ENCODE measurements at regions not wholly inside any gene's neighbourhood (a gene's known extent, or its start where the extent isn't known, plus 50 kb on each side); places are given as distances from the start of the nearest gene placed in this dataset.
A peak's percentile ranks its signal among the peaks of the same experiment; 100 is the strongest.

DNA sequence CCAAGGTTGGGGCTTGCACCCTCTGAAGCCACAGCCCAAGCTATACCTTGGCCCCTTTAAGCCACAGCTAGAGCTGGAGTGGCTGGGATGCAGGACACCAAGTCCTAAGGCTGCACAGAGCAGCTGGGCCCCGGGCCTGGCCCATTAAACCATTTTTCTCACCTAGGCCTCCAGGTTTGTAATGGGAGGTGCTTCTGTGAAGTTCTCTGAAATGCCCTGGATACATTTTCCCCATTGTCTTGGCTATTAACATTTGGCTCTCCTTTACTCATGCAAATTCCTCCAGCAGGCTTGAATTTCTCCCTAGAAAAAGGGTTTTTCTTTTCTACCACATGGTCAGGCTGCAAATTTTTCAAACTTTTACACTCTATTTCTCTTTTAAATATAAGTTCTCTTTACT, 93.8 kb upstream of the FGF14 start:
- Histone ChIP-seq H3K27me3 (ENCODE audit: control insufficient read depth in 3 of 3, insufficient read depth in 3 of 3, low read length in 3 of 3) (no peaks in the 10 kb centered on the region), H3K36me3 (ENCODE audit: control insufficient read depth in 3 of 3, insufficient read depth in 2 of 3, low read depth in 1 of 3, low read length in 3 of 3) (no peaks in the 10 kb centered on the region), H3K9me3 (ENCODE audit: control insufficient read depth in 2 of 2, insufficient read depth in 1 of 2, low read depth in 1 of 2, low read length in 1 of 2) (no peaks in the 10 kb centered on the region), H3K27ac (ENCODE audit: low read depth in 1 of 3, low read length in 2 of 3) (no peak overlapping the region), H3K4me3 (ENCODE audit: low read depth in 1 of 3, low read length in 3 of 3) (no peak overlapping the region), H3K4me1 (ENCODE audit: control insufficient read depth in 3 of 3, insufficient read depth in 2 of 3, low read depth in 1 of 3, low read length in 2 of 3) (no peaks in the 10 kb centered on the region)
- WGBS, 3 donors: 6 to 30% (median 29%) methylated on average over 1 of the region's 1 CpG
- FAIRE-seq (no peak), DNase-seq (no peak)

GRCh38 chr13:102487330-102487729, 85.5 kb upstream of the FGF14 start:
- Histone ChIP-seq H3K4me1 (ENCODE audit: control insufficient read depth in 3 of 3, insufficient read depth in 2 of 3, low read depth in 1 of 3, low read length in 2 of 3) (no peaks in the 10 kb centered on the region), H3K9me3 (ENCODE audit: control insufficient read depth in 2 of 2, insufficient read depth in 1 of 2, low read depth in 1 of 2, low read length in 1 of 2) (no peaks in the 10 kb centered on the region), H3K27ac (ENCODE audit: low read depth in 1 of 3, low read length in 2 of 3) (no peak overlapping the region), H3K4me3 (ENCODE audit: low read depth in 1 of 3, low read length in 3 of 3) (no peak overlapping the region), H3K36me3 (ENCODE audit: control insufficient read depth in 3 of 3, insufficient read depth in 2 of 3, low read depth in 1 of 3, low read length in 3 of 3) (no peaks in the 10 kb centered on the region), H3K27me3 (ENCODE audit: control insufficient read depth in 3 of 3, insufficient read depth in 3 of 3, low read length in 3 of 3) (no peaks in the 10 kb centered on the region)
- FAIRE-seq (no peak), DNase-seq (no peak)
- 15 to 35% (median 20%) methylated on average over 2 of the region's 2 CpGs for WGBS, 3 donors

GRCh38 chr13:102484329-102484728, 82.5 kb upstream of the FGF14 start:
- DNase-seq (no peak), FAIRE-seq (no peak)
- no peak overlapping the region for H3K4me3 ChIP-seq (ENCODE audit: low read depth in 1 of 3, low read length in 3 of 3)
- H3K36me3 ChIP-seq (ENCODE audit: control insufficient read depth in 3 of 3, insufficient read depth in 2 of 3, low read depth in 1 of 3, low read length in 3 of 3): no peaks in the 10 kb centered on the region
- no peak overlapping the region for H3K27ac ChIP-seq (ENCODE audit: low read depth in 1 of 3, low read length in 2 of 3)
- WGBS, 3 donors: 39 to 49% (median 41%) methylated on average over 2 of the region's 2 CpGs
- H3K9me3 ChIP-seq (ENCODE audit: control insufficient read depth in 2 of 2, insufficient read depth in 1 of 2, low read depth in 1 of 2, low read length in 1 of 2): no peaks in the 10 kb centered on the region
- H3K27me3 ChIP-seq (ENCODE audit: control insufficient read depth in 3 of 3, insufficient read depth in 3 of 3, low read length in 3 of 3): no peaks in the 10 kb centered on the region
- H3K4me1 ChIP-seq (ENCODE audit: control insufficient read depth in 3 of 3, insufficient read depth in 2 of 3, low read depth in 1 of 3, low read length in 2 of 3): no peaks in the 10 kb centered on the region

DNA sequence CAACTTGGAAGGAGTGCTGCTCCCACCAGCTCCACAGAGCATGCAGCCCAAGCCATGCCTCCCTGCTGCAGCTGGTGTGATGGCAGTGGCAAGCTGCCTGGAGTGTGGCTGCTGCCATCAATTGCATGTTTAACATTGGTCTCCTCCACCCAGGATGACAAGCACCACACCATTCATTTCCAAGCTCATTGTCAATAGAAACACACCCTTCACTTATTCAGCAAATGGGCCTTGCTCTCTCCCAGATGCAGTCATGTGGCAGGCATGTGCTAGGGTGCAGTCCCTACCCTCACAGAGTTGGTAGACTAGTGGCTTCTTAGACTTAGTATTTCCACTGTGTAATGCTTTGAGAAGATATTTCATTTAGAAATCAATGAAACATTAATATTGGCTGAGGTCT, 70.8 kb upstream of the FGF14 start:
- Histone ChIP-seq H3K9me3 (ENCODE audit: control insufficient read depth in 2 of 2, insufficient read depth in 1 of 2, low read depth in 1 of 2, low read length in 1 of 2) (no peaks in the 10 kb centered on the region), H3K4me1 (ENCODE audit: control insufficient read depth in 3 of 3, insufficient read depth in 2 of 3, low read depth in 1 of 3, low read length in 2 of 3) (no peaks in the 10 kb centered on the region), H3K36me3 (ENCODE audit: control insufficient read depth in 3 of 3, insufficient read depth in 2 of 3, low read depth in 1 of 3, low read length in 3 of 3) (no peaks in the 10 kb centered on the region), H3K4me3 (ENCODE audit: low read depth in 1 of 3, low read length in 3 of 3) (no peak overlapping the region), H3K27ac (ENCODE audit: low read depth in 1 of 3, low read length in 2 of 3) (no peak overlapping the region), H3K27me3 (ENCODE audit: control insufficient read depth in 3 of 3, insufficient read depth in 3 of 3, low read length in 3 of 3) (no peaks in the 10 kb centered on the region)
- FAIRE-seq: no peak
- DNase-seq: no peak

- Histone ChIP-seq H3K27ac (ENCODE audit: low read depth in 1 of 3, low read length in 2 of 3) (no peak overlapping the region), H3K27me3 (ENCODE audit: control insufficient read depth in 3 of 3, insufficient read depth in 3 of 3, low read length in 3 of 3) (no peaks in the 10 kb centered on the region), H3K4me1 (ENCODE audit: control insufficient read depth in 3 of 3, insufficient read depth in 2 of 3, low read depth in 1 of 3, low read length in 2 of 3) (no peaks in the 10 kb centered on the region), H3K9me3 (ENCODE audit: control insufficient read depth in 2 of 2, insufficient read depth in 1 of 2, low read depth in 1 of 2, low read length in 1 of 2) (no peaks in the 10 kb centered on the region), H3K4me3 (ENCODE audit: low read depth in 1 of 3, low read length in 3 of 3) (no peak overlapping the region), H3K36me3 (ENCODE audit: control insufficient read depth in 3 of 3, insufficient read depth in 2 of 3, low read depth in 1 of 3, low read length in 3 of 3) (no peaks in the 10 kb centered on the region)
- FAIRE-seq (no peak), DNase-seq (no peak)
- WGBS, 3 donors: 51 to 53% (median 52%) methylated on average over 3 of the region's 3 CpGs
These were observed 68.6 kb upstream of the FGF14 start for GRCh38 chr13:102470283-102470917.

- Histone ChIP-seq H3K27me3 (ENCODE audit: control insufficient read depth in 3 of 3, insufficient read depth in 3 of 3, low read length in 3 of 3) (no peaks in the 10 kb centered on the region), H3K4me1 (ENCODE audit: control insufficient read depth in 3 of 3, insufficient read depth in 2 of 3, low read depth in 1 of 3, low read length in 2 of 3) (no peaks in the 10 kb centered on the region), H3K4me3 (ENCODE audit: low read depth in 1 of 3, low read length in 3 of 3) (no peak overlapping the region), H3K36me3 (ENCODE audit: control insufficient read depth in 3 of 3, insufficient read depth in 2 of 3, low read depth in 1 of 3, low read length in 3 of 3) (no peaks in the 10 kb centered on the region), H3K27ac (ENCODE audit: low read depth in 1 of 3, low read length in 2 of 3) (no peak overlapping the region), H3K9me3 (ENCODE audit: control insufficient read depth in 2 of 2, insufficient read depth in 1 of 2, low read depth in 1 of 2, low read length in 1 of 2) (no peaks in the 10 kb centered on the region)
- DNase-seq (peak in 1 of 2 donors; percentile 8), FAIRE-seq (no peak)
- WGBS, 3 donors: 53 to 67% (median 59%) methylated on average over 3 of the region's 3 CpGs
These were observed 64.9 kb upstream of the FGF14 start for GRCh38 chr13:102466610-102467190.

DNA sequence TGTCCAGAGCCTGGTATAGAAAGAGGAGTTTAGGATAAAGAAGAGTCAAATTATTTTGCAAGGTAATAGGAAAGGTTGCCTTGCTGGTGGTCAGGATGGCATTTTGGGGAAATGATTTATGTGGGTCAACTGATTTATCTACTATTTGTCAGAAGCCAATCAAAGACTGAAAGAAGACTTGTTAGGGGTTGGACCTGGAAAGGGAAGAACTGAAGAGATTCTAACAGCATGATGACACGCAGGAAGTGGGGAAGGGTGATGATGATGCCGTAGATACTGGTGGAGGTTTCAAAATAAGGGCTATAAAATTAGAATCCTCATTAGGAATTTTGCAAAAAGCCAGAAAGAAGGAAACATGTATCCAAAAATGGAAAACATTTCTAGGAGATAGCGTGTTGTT, 60.7 kb upstream of the FGF14 start:
- no peak for DNase-seq
- H3K27me3 ChIP-seq (ENCODE audit: control insufficient read depth in 3 of 3, insufficient read depth in 3 of 3, low read length in 3 of 3): no peaks in the 10 kb centered on the region
- 82 to 85% (median 82%) methylated on average over 3 of the region's 3 CpGs for WGBS, 3 donors
- H3K9me3 ChIP-seq (ENCODE audit: control insufficient read depth in 2 of 2, insufficient read depth in 1 of 2, low read depth in 1 of 2, low read length in 1 of 2): no peaks in the 10 kb centered on the region
- no peaks in the 10 kb centered on the region for H3K36me3 ChIP-seq (ENCODE audit: control insufficient read depth in 3 of 3, insufficient read depth in 2 of 3, low read depth in 1 of 3, low read length in 3 of 3)
- H3K27ac ChIP-seq (ENCODE audit: low read depth in 1 of 3, low read length in 2 of 3): no peak overlapping the region
- no peak overlapping the region for H3K4me3 ChIP-seq (ENCODE audit: low read depth in 1 of 3, low read length in 3 of 3)
- no peaks in the 10 kb centered on the region for H3K4me1 ChIP-seq (ENCODE audit: control insufficient read depth in 3 of 3, insufficient read depth in 2 of 3, low read depth in 1 of 3, low read length in 2 of 3)
- no peak for FAIRE-seq

DNA sequence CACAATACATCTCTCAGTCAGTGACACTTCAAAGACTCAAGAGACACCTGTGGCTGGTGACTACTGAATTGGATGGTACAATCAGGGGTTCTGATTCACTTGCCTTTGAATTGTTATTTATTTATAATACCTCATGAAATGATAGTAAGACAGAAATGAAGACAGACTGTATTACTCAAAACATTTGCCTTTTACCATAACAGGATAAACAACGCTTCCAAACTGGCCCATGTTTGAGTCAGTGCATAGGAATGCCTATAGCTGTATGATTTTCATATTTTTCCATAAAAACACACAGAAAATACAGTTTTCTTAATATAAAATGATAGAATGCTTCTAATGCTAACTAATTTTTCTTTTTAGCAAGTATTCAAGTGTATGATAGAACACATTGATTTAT, 59.5 kb upstream of the FGF14 start:
- H3K27me3 ChIP-seq (ENCODE audit: control insufficient read depth in 3 of 3, insufficient read depth in 3 of 3, low read length in 3 of 3): no peaks in the 10 kb centered on the region
- DNase-seq (no peak), FAIRE-seq (no peak)
- 63 to 72% (median 69%) methylated on average over 1 of the region's 1 CpG for WGBS, 3 donors
- H3K4me1 ChIP-seq (ENCODE audit: control insufficient read depth in 3 of 3, insufficient read depth in 2 of 3, low read depth in 1 of 3, low read length in 2 of 3): no peaks in the 10 kb centered on the region
- no peaks in the 10 kb centered on the region for H3K9me3 ChIP-seq (ENCODE audit: control insufficient read depth in 2 of 2, insufficient read depth in 1 of 2, low read depth in 1 of 2, low read length in 1 of 2)
- H3K27ac ChIP-seq (ENCODE audit: low read depth in 1 of 3, low read length in 2 of 3): no peak overlapping the region
- no peaks in the 10 kb centered on the region for H3K36me3 ChIP-seq (ENCODE audit: control insufficient read depth in 3 of 3, insufficient read depth in 2 of 3, low read depth in 1 of 3, low read length in 3 of 3)
- H3K4me3 ChIP-seq (ENCODE audit: low read depth in 1 of 3, low read length in 3 of 3): no peak overlapping the region

DNA sequence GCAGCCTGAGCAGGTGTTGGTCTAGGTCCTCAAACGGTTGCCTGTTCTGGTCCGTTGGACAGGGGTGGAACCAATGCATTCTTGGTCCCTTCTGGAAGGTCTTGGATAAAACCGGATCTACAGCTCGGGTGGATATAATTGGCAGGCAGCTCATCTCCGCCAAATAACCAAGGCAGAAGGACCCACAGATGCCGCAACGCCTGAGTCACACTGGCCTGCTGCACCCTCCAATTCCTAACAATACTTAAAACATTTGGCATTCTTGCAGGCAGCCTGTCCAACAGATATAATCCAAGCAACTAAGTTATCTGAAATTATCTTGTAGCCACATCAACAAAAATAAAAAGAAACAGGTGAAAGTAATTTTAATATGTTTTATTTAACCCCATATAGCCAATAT, 59.0 kb upstream of the FGF14 start:
- Histone ChIP-seq H3K36me3 (ENCODE audit: control insufficient read depth in 3 of 3, insufficient read depth in 2 of 3, low read depth in 1 of 3, low read length in 3 of 3) (no peaks in the 10 kb centered on the region), H3K27me3 (ENCODE audit: control insufficient read depth in 3 of 3, insufficient read depth in 3 of 3, low read length in 3 of 3) (no peaks in the 10 kb centered on the region), H3K4me3 (ENCODE audit: low read depth in 1 of 3, low read length in 3 of 3) (no peak overlapping the region), H3K4me1 (ENCODE audit: control insufficient read depth in 3 of 3, insufficient read depth in 2 of 3, low read depth in 1 of 3, low read length in 2 of 3) (no peaks in the 10 kb centered on the region), H3K27ac (ENCODE audit: low read depth in 1 of 3, low read length in 2 of 3) (no peak overlapping the region), H3K9me3 (ENCODE audit: control insufficient read depth in 2 of 2, insufficient read depth in 1 of 2, low read depth in 1 of 2, low read length in 1 of 2) (no peaks in the 10 kb centered on the region)
- DNase-seq: no peak
- FAIRE-seq: no peak
- WGBS, 3 donors: 76 to 84% (median 79%) methylated on average over 7 of the region's 7 CpGs
